Hepatocyte (in vitro differentiated cells): ENCODE measurements at regions not wholly inside any gene's neighbourhood (a gene's known extent, or its start where the extent isn't known, plus 50 kb on each side); places are given as distances from the start of the nearest gene placed in this dataset.

Experiments
- CTCF ChIP-seq: fragments of 200-600 bp; sonication (generic); IDR thresholded peaks from 2 replicates; pipeline ENCODE4 v1.5.1; 2016; ENCODE audit warnings: antibody characterized with exemption, mild to moderate bottlenecking; ENCODE audit not compliant: poor library complexity
- EZH2 ChIP-seq: fragments of 200-600 bp; sonication (generic); IDR thresholded peaks from 2 replicates; pipeline ENCODE4 v1.6.1; 2016; ENCODE audit warnings: antibody characterized with exemption, mild to moderate bottlenecking, borderline replicate concordance

DNA sequence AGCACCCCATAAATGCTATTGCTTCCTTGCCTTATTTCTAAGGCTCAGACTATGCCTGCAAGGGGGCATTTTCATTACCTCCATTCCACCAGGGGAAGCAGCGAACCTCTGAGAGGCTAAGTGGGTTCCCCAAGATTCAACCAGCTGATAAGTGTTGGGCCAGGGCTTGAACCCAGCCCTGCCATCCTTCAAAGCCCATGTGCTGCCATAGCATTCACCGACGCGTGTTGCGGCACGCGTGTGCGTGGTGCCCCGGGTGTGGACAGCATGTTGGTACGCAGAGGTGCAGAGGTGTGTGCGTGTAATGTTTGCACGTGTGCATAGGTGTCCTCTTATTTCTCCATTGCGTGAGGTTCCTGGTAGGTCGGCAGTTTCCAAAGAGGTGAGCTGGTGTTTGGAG, 66.0 kb upstream of the PPARA start:
- TF ChIP-seq CTCF (no peak), EZH2 (no peak)
